AG09309 (cell line): ENCODE measurements at regions not wholly inside any gene's neighbourhood (a gene's known extent, or its start where the extent isn't known, plus 50 kb on each side); places are given as distances from the start of the nearest gene placed in this dataset.

ENCODE experiments used
- DNase-seq: peaks from one replicate; pipeline ENCODE4 v3.0.0-alpha.2; 2010; ENCODE audit warnings: low read depth
- H3K4me3 ChIP-seq: 2 replicates; pipeline ENCODE4 v1.5.1; 2011; ENCODE audit warnings: mild to moderate bottlenecking, low read depth, low read length, moderate library complexity; ENCODE audit not compliant: control insufficient read depth
- TF ChIP-seq, protein P1 (sequence below): IDR thresholded peaks from 2 replicates; pipeline ENCODE4 v1.5.1; 2011; ENCODE audit warnings: mild to moderate bottlenecking, low read depth, low read length, inconsistent platforms; ENCODE audit not compliant: insufficient read depth, control insufficient read depth; ENCODE audit errors: missing control alignments

DNA sequence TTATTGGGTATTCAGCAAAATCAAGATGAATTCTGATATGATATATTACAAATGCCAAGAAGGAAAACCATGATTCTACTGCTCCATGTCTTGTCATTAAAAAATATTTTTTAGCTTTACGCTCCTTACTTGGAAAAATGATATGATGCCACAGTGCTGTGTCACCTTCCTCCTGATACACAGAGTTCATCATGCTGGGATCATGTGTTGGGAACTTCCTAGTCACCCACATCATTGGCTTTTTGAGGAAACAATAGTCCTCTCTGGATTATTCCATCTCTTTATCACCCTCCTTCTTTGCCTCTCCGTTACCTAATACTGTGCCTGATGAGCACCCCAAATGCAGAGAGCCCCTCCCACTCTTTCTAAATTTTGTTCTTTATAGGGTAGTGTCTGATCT, 94.3 kb upstream of the PFN2 start:
- DNase-seq = no peak
- TF ChIP-seq, protein P1, sequence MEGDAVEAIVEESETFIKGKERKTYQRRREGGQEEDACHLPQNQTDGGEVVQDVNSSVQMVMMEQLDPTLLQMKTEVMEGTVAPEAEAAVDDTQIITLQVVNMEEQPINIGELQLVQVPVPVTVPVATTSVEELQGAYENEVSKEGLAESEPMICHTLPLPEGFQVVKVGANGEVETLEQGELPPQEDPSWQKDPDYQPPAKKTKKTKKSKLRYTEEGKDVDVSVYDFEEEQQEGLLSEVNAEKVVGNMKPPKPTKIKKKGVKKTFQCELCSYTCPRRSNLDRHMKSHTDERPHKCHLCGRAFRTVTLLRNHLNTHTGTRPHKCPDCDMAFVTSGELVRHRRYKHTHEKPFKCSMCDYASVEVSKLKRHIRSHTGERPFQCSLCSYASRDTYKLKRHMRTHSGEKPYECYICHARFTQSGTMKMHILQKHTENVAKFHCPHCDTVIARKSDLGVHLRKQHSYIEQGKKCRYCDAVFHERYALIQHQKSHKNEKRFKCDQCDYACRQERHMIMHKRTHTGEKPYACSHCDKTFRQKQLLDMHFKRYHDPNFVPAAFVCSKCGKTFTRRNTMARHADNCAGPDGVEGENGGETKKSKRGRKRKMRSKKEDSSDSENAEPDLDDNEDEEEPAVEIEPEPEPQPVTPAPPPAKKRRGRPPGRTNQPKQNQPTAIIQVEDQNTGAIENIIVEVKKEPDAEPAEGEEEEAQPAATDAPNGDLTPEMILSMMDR = no peak

DNA sequence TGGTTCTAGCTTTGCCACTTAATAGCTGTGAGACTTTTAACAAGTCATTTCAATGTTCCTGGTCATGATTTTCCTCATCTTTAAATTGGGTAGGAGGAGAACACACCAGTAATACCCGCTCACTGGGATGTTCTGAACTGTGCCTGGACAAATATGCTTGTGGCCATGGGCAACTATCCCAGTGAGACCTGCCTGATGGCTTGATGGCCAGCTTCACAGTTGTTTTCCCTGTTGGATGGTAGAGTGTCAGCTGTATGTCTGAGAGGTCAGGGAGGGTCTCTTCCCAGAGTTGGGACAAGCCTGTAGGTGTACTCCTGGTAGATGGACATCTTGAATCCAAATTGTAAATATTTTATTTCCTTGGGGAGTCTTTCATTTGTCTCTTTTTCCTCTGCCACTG, 92.5 kb upstream of the PFN2 start:
- DNase-seq = no peak
- TF ChIP-seq, protein P1 = no peak
- no peak overlapping the region for H3K4me3 ChIP-seq

More for the DNA sequence above, 94.3 kb upstream of the PFN2 start:
- no peak overlapping the region for H3K4me3 ChIP-seq

DNA sequence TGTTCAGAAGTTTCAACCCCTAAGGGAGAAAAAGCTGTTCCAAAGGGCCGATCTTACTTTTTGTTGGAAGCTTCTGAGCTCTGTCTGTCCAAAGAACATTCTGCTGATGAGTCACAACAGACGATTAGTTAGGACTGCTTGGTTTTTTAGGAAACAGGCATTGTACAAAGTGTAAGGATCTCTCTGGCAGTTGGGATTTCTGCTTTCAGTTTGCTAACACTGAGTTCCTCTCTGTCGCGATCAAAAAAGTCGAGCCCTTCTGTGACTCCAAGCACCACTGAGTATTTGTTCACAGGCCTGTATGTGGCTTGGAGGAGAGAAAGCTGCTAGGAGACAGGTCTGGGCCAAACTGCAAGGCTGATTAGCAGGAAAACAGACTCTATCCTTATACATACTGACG, 91.8 kb upstream of the PFN2 start:
- H3K4me3 ChIP-seq = peak overlapping the region; percentile 27
- peak; percentile 33 for DNase-seq
- TF ChIP-seq, protein P1 = no peak

DNA sequence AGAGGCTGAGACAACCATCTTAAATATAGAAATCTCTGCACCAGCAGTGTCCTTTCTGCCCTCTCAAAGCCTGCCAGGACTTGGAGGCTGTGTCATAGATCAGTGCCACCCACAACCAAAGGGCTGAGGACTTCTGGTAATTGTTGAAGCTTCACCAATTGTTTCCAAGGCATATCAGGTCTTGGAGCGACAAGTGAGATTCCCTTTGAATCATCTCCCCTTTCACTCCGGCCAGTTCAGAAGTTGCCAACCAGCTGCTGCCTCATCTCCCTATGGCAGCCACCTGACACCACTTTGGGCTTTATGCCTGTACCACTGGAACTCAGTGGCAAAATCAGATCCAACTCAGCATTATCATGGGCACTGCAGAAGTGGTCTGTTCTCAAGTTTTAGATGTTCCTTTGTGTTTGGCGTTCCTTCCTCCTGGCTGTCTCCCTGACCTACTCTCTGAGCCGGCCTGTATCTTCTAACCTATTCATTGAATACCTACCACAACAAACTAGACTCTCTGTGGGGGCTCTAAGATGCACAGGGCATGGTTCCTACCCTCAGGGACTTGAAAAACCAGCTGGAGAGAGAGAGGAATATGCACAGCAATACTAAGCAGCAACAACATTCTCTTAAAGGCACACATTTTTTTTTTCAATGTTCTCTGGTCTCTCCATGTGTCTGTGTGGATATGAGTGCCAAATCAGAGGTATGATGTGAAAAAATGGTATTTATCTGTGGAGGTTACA, 90.8 kb upstream of the PFN2 start:
- TF ChIP-seq, protein P1 = no peak

DNA sequence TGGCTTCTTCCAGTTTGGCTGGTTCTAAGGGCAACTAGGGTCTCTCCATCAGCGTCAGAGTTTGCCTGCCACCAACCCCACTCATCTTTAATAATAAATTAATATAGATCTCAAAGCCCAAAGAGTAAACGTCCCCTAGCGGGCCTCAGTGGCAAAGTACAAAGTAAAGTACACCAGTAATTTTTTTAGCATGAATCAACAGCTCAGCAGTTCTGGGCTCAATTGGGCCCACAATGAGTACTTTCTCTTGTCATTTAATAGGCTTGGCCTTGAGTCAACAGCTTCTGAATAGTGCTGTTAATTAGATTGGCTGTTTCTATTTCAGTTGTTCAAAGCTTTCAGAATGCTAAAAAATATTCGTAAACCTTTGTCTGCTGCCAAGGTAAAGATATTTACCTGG, 89.0 kb upstream of the PFN2 start:
- H3K4me3 ChIP-seq = no peak overlapping the region
- TF ChIP-seq, protein P1 = no peak
- no peak for DNase-seq

More for the DNA sequence above, 90.8 kb upstream of the PFN2 start:
- no peak overlapping the region for H3K4me3 ChIP-seq
- no peak for DNase-seq

DNA sequence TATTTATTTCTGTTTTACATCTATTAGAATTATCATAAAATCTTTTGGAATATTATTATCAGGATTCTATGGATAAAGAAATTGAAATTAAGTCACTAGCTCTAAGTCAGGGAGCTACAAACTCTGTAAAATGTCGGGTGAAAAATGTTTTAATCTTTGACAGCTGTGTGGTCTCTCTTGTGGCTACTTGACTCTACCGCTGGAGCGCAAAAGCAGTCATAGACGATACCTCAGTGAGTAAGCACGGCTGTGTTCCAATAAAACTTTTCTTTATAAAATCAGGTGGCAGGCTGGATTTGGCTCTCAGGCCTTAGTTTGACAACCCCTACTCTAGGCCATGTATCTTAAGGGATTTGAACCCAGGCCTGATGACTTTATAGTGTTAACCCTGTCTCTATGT, 88.5 kb upstream of the PFN2 start:
- TF ChIP-seq, protein P1 = no peak
- H3K4me3 ChIP-seq = no peak overlapping the region
- no peak for DNase-seq

DNA sequence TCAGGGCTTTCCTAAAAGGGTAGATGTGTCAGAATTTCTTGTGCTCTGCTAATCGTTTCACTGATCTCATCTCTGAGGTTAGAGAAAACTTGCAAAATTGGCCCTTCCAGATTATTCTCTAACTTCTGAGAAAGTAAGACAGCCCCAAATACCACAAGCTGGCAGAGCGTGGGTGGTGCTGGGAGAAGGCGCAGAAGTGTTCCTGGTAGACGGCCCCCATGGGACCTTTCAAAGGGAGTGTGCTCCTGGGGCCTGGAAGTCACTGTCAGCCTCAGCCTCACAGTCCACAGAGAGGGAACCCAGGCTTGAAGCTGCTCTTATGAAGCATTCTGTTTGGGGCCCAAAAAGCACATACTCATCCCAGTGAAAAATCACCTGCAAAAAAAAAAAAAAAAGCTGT, 86.5 kb upstream of the PFN2 start:
- no peak for DNase-seq
- H3K4me3 ChIP-seq = no peak overlapping the region
- TF ChIP-seq, protein P1 = no peak
